ENCODE measurements at regions not wholly inside any gene's neighbourhood (a gene's known extent, or its start where the extent isn't known, plus 50 kb on each side); places are given as distances from the start of the nearest gene placed in this dataset.

DNA sequence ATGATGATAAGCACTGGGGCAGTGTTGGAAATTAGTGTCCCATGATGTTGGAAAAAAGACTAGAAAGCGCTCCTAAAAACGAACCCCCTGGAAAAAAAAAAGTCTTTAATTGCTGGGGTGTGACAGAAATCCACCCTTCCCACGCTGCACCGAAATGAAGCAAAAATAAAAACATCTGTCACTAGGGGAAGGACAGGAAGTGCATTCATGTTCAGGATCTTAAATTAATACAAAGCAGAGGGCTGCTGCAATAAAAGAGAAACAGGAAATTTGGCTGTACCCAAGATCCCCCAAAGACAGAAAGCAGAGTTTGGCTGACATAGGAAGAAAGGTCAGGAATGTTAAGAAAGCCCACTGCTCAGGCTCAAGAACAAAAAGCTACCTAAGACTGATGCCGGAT, 333.9 kb downstream of the TBC1D32 start:
- POLR2A ChIA-PET: no interaction called here
- H3K4me3 ChIP-seq (ENCODE audit: low read depth, low read length): no peak overlapping the region
- CTCF ChIA-PET: interaction anchor here (0.7 kb wide), 1 partner anchor 10 kb away, joined by 3 read pairs; no protein-coding TSS in a partner anchor
- H3K36me3 ChIP-seq (ENCODE audit: control insufficient read depth in 2 of 2, insufficient read depth in 1 of 2, low read length in 2 of 2): no peaks in the 10 kb centered on the region
- no peak overlapping the region for H3K27ac ChIP-seq (ENCODE audit: extremely low read depth, low read depth, low read length)
- H3K9me3 ChIP-seq (ENCODE audit: control insufficient read depth, insufficient read depth, low read depth, low read length): no peaks in the 10 kb centered on the region
- no peaks in the 10 kb centered on the region for H3K4me1 ChIP-seq (ENCODE audit: control insufficient read depth, insufficient read depth, low read length)
- TF ChIP-seq EGR2 (tag by site-specific recombination; IDR thresholded peaks at IDR 0.05; ENCODE audit: low read depth): no peak
- TF ChIP-seq, protein P1, sequence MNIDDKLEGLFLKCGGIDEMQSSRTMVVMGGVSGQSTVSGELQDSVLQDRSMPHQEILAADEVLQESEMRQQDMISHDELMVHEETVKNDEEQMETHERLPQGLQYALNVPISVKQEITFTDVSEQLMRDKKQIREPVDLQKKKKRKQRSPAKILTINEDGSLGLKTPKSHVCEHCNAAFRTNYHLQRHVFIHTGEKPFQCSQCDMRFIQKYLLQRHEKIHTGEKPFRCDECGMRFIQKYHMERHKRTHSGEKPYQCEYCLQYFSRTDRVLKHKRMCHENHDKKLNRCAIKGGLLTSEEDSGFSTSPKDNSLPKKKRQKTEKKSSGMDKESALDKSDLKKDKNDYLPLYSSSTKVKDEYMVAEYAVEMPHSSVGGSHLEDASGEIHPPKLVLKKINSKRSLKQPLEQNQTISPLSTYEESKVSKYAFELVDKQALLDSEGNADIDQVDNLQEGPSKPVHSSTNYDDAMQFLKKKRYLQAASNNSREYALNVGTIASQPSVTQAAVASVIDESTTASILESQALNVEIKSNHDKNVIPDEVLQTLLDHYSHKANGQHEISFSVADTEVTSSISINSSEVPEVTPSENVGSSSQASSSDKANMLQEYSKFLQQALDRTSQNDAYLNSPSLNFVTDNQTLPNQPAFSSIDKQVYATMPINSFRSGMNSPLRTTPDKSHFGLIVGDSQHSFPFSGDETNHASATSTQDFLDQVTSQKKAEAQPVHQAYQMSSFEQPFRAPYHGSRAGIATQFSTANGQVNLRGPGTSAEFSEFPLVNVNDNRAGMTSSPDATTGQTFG (tag by site-specific recombination; IDR thresholded peaks at IDR 0.05; ENCODE audit: borderline replicate concordance): no peak
- TF ChIP-seq ZNF629 (tag by site-specific recombination; IDR thresholded peaks at IDR 0.05): no peak
- TF ChIP-seq TRIM28 (IDR thresholded peaks at IDR 0.05; ENCODE audit: borderline replicate concordance, low read length): no peak
- TF ChIP-seq ZNF248 (tag by site-specific recombination; IDR thresholded peaks at IDR 0.05): no peak
- TF ChIP-seq, protein P2, sequence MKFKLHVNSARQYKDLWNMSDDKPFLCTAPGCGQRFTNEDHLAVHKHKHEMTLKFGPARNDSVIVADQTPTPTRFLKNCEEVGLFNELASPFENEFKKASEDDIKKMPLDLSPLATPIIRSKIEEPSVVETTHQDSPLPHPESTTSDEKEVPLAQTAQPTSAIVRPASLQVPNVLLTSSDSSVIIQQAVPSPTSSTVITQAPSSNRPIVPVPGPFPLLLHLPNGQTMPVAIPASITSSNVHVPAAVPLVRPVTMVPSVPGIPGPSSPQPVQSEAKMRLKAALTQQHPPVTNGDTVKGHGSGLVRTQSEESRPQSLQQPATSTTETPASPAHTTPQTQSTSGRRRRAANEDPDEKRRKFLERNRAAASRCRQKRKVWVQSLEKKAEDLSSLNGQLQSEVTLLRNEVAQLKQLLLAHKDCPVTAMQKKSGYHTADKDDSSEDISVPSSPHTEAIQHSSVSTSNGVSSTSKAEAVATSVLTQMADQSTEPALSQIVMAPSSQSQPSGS (tag by site-specific recombination; IDR thresholded peaks at IDR 0.05; ENCODE audit: low read depth): no peak
- TF ChIP-seq, protein P3, sequence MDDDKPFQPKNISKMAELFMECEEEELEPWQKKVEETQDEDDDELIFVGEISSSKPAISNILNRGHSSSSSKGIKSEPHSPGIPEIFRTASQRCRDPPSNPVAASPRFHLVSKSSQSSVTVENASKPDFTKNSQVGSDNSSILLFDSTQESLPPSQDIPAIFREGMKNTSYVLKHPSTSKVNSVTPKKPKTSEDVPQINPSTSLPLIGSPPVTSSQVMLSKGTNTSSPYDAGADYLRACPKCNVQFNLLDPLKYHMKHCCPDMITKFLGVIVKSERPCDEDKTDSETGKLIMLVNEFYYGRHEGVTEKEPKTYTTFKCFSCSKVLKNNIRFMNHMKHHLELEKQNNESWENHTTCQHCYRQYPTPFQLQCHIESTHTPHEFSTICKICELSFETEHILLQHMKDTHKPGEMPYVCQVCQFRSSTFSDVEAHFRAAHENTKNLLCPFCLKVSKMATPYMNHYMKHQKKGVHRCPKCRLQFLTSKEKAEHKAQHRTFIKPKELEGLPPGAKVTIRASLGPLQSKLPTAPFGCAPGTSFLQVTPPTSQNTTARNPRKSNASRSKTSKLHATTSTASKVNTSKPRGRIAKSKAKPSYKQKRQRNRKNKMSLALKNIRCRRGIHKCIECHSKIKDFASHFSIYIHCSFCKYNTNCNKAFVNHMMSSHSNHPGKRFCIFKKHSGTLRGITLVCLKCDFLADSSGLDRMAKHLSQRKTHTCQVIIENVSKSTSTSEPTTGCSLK (tag by site-specific recombination; IDR thresholded peaks at IDR 0.05): no peak
- TF ChIP-seq, protein P4, sequence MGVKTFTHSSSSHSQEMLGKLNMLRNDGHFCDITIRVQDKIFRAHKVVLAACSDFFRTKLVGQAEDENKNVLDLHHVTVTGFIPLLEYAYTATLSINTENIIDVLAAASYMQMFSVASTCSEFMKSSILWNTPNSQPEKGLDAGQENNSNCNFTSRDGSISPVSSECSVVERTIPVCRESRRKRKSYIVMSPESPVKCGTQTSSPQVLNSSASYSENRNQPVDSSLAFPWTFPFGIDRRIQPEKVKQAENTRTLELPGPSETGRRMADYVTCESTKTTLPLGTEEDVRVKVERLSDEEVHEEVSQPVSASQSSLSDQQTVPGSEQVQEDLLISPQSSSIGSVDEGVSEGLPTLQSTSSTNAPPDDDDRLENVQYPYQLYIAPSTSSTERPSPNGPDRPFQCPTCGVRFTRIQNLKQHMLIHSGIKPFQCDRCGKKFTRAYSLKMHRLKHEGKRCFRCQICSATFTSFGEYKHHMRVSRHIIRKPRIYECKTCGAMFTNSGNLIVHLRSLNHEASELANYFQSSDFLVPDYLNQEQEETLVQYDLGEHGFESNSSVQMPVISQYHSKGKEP (tag by site-specific recombination; IDR thresholded peaks at IDR 0.05): no peak
- TF ChIP-seq, protein P5, sequence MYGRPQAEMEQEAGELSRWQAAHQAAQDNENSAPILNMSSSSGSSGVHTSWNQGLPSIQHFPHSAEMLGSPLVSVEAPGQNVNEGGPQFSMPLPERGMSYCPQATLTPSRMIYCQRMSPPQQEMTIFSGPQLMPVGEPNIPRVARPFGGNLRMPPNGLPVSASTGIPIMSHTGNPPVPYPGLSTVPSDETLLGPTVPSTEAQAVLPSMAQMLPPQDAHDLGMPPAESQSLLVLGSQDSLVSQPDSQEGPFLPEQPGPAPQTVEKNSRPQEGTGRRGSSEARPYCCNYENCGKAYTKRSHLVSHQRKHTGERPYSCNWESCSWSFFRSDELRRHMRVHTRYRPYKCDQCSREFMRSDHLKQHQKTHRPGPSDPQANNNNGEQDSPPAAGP (tag by site-specific recombination; IDR thresholded peaks at IDR 0.05): no peak
- no peak for TF ChIP-seq ZNF530 (tag by site-specific recombination; IDR thresholded peaks at IDR 0.05; ENCODE audit: low read depth)
- TF ChIP-seq ZIC2 (tag by site-specific recombination; IDR thresholded peaks at IDR 0.05): no peak
- TF ChIP-seq, protein P6, sequence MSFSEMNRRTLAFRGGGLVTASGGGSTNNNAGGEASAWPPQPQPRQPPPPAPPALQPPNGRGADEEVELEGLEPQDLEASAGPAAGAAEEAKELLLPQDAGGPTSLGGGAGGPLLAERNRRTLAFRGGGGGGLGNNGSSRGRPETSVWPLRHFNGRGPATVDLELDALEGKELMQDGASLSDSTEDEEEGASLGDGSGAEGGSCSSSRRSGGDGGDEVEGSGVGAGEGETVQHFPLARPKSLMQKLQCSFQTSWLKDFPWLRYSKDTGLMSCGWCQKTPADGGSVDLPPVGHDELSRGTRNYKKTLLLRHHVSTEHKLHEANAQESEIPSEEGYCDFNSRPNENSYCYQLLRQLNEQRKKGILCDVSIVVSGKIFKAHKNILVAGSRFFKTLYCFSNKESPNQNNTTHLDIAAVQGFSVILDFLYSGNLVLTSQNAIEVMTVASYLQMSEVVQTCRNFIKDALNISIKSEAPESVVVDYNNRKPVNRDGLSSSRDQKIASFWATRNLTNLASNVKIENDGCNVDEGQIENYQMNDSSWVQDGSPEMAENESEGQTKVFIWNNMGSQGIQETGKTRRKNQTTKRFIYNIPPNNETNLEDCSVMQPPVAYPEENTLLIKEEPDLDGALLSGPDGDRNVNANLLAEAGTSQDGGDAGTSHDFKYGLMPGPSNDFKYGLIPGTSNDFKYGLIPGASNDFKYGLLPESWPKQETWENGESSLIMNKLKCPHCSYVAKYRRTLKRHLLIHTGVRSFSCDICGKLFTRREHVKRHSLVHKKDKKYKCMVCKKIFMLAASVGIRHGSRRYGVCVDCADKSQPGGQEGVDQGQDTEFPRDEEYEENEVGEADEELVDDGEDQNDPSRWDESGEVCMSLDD (tag by site-specific recombination; IDR thresholded peaks at IDR 0.05): no peak
- no peak for TF ChIP-seq ZNF157 (tag by site-specific recombination; IDR thresholded peaks at IDR 0.05)
- no peak for TF ChIP-seq ZNF843 (tag by site-specific recombination; IDR thresholded peaks at IDR 0.05)
- TF ChIP-seq ZNF623 (tag by site-specific recombination; IDR thresholded peaks at IDR 0.05): no peak
- TF ChIP-seq ZXDB (tag by site-specific recombination; IDR thresholded peaks at IDR 0.05): no peak

Measured in HEK293 (cell line).